ENCODE measurements at regions not wholly inside any gene's neighbourhood (a gene's known extent, or its start where the extent isn't known, plus 50 kb on each side); places are given as distances from the start of the nearest gene placed in this dataset.
"Not testable (repeated sequence)": the region's sequence is repeated elsewhere in the genome, so short reads cannot be mapped to it uniquely, and the experiment has no call there.

DNA sequence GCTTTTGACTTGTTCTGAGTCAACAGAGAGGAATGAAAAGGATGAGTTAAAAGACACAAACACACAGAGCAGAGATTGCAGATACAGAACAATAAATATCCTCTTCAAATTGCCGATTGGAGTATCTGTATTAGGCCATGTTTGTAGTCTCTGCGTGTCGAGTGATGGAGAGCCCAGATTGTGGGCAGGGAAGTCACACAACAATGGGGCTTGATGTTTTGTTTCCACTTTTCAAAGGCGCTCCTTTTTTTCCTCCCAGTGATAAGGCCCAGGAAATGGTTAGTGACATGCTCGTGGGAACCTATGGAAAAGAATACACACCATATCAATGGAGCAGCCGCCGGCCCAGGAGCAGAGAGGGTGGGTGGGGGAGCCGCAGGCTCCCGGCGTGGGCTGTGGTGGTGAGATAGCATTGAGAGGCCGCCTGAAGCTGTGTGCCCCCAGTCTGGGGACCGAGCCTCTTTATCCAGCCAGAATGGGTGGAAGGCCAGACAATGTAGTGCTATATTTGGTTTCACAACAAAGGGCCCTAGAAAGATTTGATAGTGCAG, 555.9 kb downstream of the INSC start:
- no peak for DNase-seq

DNA sequence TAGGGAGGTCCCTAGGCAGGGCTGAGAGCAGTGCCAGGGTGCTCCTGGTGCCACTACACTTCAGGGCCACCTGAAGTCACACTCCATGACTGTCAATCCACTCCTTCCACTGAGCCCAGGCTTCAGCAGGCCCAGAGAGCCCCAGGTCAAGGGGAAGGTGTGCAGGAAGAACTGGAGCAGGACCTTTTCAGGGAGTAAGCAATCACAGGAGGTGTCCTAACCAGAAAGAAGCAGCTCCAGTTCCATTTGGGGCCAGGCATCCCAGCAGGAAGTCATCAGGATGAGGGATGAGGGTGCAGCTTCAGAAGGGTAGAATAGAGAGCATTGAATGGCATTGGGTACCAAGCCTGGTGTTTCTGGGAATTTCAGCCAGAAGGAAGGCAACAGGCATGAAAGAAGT, 556.5 kb downstream of the INSC start:
- DNase-seq = no peak

DNA sequence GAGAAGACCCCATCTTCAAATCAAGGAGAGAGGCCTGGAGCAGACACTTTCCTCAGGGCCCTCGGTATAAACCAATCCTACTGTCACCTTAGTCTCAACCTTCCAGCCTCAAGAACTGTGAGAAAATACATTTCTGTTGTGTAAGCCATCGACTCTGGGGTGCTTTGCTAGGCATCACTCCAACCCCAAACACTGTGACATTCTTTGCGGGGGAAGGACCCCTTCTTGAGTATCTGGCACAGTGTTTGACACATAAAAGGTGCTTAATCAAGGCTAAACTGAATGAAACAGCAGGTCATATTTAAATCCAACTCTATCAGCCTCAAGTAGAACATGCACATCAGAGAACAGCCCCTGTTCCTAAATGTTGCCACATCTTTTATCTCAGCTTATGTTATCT, 558.1 kb downstream of the INSC start:
- DNase-seq = no peak

DNA sequence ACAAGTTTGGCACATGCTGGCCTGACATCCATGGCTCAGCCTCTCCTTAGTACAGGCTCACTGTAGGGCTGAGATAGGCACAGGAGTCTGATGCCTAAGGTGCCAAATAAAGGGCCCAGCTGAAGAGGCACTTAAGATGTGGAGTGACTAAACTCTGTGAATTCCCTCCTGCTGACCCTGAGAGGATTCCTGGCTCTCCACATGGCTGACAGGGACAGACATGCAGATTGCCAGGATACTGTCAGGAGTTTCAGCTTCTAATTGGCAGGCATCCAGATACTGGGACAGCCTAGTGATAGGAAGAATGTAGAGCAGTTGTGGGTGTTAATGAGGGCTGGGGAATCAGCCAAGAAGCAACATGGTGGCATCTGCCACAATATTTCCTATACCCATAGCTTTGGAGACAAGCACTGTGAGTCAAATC, 558.7 kb downstream of the INSC start:
- DNase-seq = no peak

DNA sequence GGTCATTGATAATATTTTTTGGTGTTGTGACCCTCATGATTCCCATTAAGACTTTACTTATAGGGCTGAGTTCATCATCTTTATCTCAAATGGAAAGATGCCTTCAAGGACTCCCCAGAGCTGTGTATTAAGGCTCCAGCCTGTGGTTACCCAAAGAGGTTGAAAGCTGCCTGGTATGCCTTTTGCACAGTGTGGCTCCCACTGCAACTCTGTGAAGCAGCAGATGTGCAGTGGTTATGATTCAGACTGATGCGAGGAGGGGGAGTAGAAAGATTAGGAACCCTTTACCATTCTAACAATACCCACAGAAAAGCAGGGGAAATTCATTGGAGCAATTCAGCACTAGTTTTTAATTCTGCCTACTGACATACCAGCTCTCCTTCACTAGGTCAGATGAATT, 560.0 kb downstream of the INSC start:
- no peak for DNase-seq

DNA sequence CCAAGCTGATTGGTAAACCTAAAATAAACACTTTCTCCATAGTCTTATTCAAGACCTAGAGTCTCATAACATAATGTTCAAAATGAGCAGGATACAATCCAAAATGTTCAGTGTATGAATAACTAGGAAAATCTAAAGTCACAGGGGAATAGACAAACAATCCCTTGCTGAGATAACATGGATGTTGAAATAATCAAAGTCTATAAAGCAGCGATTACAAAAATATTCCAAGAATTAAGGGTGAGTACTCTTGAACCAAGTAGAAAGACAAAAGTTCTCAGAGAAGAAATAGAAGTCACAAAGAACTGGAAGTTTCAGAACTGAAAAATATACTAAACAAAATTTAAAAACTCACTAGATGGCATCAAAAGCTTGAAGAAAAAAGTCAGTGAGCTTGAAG, 561.0 kb downstream of the INSC start:
- DNase-seq = no peak

DNA sequence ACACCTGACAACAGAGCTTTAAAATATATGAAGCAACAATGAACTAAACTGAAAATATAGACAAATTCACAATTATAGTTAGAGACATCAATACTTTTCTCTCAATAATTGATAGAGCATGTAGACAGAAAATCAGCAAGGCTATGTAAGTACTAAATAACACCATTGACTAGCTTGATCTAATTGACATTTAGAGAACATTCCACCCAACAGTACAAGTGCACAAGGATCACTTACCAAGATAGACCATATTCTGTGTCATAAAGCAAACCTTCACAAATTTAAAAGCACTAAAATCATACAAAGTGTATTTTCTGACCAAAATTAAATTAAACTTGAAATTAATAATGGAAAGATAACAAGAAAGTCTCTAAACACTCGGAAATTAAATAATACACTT, 562.5 kb downstream of the INSC start:
- DNase-seq = no peak

DNA sequence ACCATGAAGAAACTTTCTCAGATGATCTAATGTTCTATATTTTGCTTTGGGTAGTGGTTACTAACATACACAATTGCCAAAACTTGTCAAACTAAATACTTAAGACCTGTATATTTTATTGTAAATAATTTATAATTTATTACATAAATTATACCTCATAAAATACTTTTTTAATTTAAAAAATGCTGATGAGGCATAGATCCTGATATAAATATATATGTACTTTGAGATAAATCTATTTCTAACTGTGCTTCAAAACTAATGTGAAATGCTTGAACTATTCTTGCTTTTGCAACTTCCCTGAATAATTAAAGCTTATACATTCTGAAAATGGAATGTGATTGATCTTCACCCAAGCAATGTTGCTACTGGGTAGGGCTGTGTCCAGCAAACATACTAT, 568.8 kb downstream of the INSC start:
- no peak for DNase-seq

DNA sequence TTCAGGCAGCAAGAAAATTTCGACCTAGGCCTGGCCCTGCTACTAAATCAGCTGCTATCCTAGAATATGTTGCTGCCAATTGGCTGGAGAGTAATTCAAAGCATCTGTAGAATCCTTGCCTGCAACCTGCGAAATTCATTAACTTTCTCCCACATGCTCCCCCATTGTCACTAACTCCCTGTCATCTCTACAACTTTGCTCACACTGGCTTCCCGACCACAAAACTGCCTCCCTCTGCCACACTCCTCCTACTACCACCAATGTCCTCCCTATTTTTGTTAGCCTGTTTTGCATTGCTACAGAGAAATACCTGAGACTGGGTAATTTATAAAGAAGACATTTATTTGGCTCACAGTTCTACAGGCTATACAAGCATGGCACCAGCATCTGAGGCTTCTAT, 570.6 kb downstream of the INSC start:
- no peak for DNase-seq

DNA sequence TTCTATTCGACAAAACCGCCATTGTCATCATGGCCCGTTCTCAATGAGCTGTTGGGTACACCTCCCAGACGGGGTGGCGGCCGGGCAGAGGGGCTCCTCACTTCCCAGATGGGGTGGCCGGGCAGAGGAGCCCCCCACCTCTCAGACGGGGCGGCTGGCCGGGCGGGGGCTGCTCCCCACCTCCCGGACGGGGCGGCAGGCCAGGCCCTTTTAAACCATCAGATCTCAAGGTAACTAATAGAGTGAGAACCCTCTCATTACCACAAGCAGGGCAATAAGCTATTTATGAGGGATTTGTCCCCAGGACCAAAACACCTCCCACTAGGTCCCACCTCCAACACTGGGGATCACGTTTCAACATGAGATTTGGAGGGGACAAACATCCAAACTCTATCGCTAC, 571.5 kb downstream of the INSC start:
- not testable (repeated sequence) for DNase-seq

DNA sequence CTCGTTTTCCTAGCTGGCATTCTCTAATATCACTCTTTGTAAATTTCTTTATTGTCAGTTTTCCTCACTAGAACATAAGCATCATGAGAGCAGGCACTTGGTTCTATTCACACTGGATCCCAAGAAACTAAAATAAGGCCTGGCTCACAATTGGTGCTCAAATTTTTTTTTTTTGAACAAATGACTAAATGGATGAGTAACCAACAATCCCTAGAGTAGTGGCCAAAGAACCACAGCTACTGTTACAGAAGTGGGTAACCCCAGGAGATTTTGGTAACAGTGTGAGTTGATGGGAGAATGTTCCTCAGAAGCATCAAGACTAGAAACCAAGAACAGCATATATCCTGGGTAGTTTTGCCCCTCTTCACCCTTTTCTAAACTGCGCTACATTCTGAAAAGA, 572.6 kb downstream of the INSC start:
- DNase-seq = no peak

DNA sequence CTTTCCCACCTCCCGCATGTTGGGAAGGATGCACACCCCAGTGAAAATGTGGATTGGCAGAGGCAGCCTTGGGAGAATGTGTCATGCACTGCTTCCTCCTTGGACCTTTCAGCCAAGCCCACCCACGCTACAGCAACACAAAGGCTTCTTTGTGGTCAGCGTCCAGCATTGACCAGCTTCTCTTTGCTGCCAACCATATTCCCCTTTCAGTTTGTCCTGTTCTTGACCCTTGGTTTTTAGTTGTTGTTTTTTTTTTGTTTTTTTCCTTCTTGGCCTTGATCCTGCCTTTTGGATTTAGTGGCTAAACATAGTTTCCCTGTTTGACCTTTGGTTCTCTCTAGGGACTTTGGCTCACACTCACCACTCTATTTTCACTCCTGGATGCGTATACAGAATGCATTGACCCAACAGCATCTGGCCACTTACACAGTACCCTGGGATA, 573.6 kb downstream of the INSC start:
- no peak for DNase-seq

DNA sequence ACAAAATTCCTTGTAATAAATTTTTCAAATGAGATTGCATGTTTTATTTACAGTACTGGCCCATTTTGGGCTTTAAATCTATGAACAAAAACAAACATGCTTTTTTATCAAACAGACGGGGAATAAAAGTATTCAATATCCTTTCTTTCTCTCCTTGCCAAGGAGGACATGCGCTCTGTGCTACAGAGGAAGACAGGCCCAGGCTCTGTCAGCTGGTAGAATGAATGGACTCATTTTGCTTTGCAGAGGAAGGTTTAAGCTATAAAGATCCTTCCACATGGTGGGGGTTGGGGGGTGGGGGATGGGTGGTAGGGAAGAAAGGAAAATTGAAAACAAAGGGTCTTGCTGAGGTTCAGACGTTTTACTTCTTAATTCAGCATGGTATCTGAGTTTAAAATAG, 575.6 kb downstream of the INSC start:
- no peak for DNase-seq

DNA sequence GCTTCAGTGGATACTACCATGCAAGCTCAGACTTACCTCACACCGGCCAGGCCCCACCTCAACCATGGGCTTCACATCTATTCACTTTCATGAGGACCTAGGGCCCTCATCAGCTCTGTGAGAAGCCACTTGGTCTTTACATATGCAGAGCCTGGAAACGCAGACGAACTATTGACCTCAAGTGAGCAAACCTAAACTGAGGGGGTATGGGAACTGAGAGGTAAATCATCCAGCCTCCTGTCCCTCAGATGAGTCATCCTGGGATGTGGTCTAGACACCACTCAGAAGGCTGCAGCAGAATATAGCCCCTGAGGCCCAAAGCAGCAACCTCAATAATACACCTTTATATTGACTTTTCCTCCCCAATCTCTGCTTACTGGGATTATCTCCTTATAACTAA, 578.0 kb downstream of the INSC start:
- no peak for DNase-seq

DNA sequence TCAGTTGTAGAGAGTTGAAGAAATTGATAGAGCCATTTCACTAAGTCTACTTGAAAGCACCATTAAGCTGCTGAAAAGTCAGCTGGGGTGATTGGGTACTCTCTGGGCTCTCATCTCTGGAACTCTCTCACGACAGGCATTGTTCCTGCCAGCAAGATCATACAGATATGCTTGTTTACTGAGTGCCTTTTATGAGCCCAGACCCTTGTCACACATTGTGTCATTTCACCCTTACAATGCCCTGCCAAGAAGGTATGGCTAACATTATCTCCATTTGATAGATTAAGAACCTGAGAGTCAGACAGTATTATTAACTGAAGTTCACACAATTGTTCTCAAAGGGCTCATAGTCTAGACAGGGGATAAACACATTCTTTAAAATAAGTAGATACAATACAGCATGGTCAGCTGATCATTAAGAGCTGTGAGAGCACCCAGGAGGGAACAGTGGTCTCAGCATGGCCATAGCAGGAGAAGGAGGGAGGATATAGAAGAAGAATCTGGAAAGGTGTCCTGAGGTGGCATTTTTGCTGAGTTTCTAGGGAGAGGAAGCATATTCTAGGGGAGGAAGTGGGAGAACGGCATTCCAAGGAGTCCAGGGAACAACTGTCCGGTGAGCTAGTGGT, 580.5 kb downstream of the INSC start:
- no peak for DNase-seq

DNA sequence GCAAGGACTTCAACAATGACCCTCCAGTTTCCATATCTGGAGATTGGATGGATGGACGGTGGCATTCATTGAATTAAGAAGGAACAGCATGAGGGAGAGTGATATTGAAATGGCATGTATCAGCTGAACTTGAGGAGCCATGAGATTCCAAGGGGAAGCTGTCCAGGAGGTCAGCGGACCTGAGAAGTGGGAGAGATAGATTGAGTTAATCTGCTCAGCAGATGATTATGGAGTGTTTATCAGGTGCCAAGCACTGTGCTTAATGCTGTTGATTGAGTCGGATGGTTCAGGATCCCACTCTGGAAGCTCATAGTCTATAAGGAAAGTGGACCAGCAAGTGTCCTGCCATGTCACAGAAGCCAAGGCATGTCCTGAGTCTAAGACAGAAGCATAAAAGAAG, 581.3 kb downstream of the INSC start:
- no peak for DNase-seq

DNA sequence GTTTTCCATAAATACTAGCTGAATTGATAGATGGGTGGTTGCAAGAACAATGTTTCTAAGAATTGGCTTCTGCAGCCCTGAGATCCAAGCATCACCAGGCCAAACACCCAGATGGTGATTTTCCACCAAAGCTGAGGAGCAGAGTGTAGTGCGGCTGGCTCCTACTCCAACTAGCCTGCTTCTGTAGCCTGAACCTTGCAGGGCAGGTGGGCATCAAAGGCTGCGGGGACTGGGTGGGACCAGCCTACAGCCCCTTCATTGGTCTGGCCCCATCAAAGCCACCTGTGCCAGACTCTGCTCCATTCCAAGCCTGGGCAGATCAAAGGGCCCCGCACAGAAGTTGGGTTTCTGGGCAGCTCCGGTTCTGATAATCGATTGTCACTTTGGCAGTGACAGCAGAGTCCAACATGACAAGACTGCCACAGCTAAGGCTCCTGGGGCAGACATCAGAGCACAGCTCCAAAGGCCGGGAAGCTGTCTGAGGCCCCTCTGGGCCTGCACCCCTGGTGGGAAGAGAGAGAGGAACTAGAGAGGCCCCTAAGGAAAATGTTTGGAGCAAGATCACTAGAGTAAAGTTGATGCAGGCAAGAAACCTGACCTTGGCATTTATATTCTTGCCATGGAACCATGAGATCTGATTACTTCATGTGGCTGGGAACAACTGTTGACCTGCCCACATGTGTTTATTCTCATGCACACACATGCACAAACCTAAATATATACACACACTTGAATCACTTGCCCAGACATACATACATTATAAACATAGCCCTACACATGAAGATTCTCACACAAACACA, 582.9 kb downstream of the INSC start:
- DNase-seq = no peak

DNA sequence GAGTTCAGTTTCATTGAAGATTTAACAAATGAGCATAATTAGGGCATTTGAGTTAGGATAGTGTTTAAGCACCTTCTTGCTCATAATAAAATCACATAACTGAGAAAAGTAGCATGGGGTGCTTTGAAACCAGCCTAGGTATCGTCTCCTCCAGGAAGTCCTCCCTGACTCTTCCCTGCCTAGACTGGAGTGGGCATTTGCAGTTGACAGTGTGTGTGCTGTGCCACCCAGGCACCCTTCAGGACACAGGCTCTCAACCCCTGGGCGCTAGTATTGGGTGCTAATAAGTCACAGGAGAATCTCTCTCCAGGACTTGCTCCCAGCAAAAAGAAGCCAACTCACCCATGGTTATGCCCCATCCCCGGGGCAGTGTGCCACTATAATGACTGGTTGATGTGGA, 584.1 kb downstream of the INSC start:
- DNase-seq = no peak

DNA sequence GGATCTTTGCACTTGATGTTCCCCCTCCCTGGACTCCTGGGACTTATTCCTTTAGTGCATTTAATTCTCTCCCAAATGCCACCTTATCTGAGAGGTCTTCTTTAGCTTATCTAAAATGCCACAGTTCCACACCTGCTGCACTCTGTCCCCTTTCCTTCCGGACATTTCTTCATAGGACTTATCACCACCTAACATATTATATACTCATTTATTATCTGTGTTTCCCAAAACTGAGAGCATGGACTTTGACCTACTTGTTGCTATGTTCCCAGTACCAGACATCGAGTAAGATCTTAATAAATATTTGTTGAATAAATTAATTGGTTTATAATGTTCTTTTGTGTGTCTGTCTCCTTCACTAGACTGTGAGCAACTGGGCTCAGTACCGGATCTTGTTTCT, 585.3 kb downstream of the INSC start:
- DNase-seq = no peak

DNA sequence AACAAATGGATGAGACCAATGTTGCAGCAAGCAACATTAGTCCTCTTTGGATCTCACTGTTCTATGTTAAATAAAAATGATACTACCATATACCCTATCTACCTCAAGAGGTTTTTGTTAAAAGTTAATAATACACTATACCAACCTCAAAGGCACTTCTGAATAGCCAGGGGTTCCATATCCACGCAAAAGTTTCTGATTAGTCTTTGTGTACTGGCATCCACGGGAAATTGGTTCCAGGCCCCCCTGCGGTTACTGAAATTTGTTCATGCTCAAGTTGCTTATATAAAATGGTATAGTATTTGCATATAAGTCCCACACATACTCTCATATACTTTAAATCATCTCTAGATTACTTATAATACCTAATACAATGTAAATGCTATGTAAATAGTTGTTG, 585.7 kb downstream of the INSC start:
- no peak for DNase-seq

DNA sequence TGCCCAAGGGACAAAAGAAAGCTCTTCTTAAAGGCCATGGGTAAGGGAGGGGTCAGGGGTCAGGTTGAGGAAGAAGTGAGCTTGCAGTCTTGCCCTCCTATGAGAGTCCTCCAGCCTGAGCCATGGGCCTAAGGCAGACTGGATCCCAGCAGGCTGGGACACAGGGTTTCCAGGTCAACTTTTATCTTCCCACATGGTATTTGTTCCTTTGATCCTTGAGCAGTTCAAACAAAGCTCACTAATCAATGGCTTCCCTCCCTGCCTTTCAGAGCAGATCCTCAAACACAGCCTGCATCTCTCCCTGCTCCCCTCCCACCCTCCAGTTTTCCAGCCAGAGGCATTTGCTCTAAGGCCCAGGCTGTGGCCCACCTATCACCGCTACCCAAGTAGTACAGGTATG, 589.3 kb downstream of the INSC start:
- no peak for DNase-seq

DNA sequence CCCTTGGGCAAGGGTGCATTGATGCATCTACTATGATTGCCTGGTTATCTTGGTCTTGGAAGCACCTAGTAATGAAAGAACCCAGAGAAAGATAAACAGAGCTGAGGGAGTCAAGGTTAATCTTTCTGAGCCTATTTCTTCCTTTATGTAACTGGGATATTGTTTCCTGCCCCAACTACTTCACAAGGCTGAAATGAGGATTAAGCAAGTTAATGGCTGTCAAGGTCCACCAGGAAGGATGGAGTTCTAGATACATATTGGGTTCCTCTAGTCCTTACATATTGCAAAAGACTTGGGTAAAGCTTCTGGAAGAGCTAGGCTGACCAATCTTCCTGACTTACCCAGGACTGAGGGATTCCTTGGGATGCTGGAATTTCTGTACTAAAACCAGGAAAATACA, 589.8 kb downstream of the INSC start:
- DNase-seq = no peak

DNA sequence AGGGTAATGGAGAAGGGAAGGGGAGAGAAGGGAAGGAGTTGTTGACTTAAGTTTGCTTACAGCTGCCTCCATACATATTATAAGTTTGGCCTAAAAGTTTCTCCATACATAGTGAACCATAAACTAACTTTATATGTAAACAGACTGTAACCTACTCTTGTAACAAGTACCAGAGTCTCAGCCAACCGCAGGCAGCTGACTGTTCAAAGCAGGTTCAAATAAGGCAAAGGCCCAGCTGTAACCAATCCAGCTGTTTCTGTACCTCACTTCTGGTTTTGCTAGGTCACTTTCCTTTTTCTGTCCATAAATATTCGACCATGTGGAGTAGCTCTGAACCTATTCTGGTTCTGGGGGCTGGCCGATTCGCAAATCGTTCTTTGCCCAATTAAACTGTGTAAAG, 591.2 kb downstream of the INSC start:
- DNase-seq = no peak

DNA sequence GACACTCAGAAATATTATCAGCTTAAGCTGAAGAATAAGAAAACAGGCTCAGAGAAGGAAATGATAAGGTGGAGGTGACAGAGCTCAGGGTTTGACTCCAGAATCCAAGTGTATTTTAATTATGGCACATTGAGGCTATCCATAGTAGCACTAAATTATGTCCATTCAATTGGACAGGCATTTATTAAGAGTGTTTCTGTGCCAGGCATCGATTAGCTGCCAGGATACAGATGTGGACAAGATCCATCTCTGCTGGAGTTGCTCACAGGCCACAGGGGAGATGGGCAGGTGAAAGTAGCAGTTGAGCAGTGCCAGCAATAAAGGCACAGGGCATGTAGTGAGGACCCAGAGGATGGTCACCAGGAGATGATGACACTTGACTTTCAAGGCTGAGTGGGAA, 592.5 kb downstream of the INSC start:
- no peak for DNase-seq

DNA sequence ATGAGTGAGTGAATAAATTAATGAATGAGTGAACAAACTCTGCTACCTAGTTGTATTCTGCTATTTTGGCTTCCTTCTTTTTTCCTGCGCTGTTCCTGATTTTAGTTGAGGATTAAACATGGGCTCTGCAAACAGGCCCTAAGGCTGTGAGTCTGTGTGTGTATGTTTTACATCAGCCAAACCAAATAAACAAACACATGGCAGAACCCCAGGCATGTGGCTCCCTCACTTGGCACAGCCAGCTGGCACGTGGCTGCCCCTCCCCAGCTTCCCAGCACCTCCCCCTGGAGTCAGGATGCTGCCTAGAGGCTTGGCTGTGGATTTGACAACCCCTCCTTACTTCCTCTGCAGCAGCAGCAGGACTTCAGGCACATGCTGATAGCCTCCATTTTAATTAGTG, 593.2 kb downstream of the INSC start:
- no peak for DNase-seq

Data from CD4-positive, alpha-beta T cell treated with Interleukin-15 for 1 hour (primary cell).